ENCODE measurements at regions not wholly inside any gene's neighbourhood (a gene's known extent, or its start where the extent isn't known, plus 50 kb on each side); places are given as distances from the start of the nearest gene placed in this dataset.

GRCh38 chr3:55405436-55405835 is 81.7 kb downstream of the WNT5A start:
- peak; percentile 38 for TF ChIP-seq CTCF (IDR thresholded peaks at IDR 0.05; ENCODE audit: low read depth, low read length)
- H3K4me3 ChIP-seq (ENCODE audit: low read depth, low read length), result no peak overlapping the region
- in situ Hi-C loops (cut with HindIII; ENCODE audit: low sequenced_read_pairs), result no loop called here
- DNase-seq (ENCODE audit: low read depth, low spot score), result peak; percentile 18

GRCh38 chr3:55402886-55403609 is 84.1 kb downstream of the WNT5A start:
- peak; percentile 26 for DNase-seq (ENCODE audit: low read depth, low spot score)
- in situ Hi-C loops (cut with HindIII; ENCODE audit: low sequenced_read_pairs), result no loop called here
- TF ChIP-seq CTCF (IDR thresholded peaks at IDR 0.05; ENCODE audit: low read depth, low read length), result no peak

GRCh38 chr3:55380561-55380960 is 106.5 kb downstream of the WNT5A start:
- DNase-seq (ENCODE audit: low read depth, low spot score), result no peak
- no peak overlapping the region for H3K4me3 ChIP-seq (ENCODE audit: low read depth, low read length)
- in situ Hi-C loops (cut with HindIII; ENCODE audit: low sequenced_read_pairs), result no loop called here
- TF ChIP-seq CTCF (IDR thresholded peaks at IDR 0.05; ENCODE audit: low read depth, low read length), result no peak

More at GRCh38 chr3:55402886-55403609, 84.1 kb downstream of the WNT5A start:
- no peak overlapping the region for H3K4me3 ChIP-seq (ENCODE audit: low read depth, low read length)

- no peak for TF ChIP-seq CTCF (IDR thresholded peaks at IDR 0.05; ENCODE audit: low read depth, low read length)
- H3K4me3 ChIP-seq (ENCODE audit: low read depth, low read length), result no peak overlapping the region
- in situ Hi-C loops (cut with HindIII; ENCODE audit: low sequenced_read_pairs), result no loop called here
- no peak for DNase-seq (ENCODE audit: low read depth, low spot score)
Measured at GRCh38 chr3:55376753-55377347, 110.3 kb downstream of the WNT5A start.

- in situ Hi-C loops (cut with HindIII; ENCODE audit: low sequenced_read_pairs), result no loop called here
- no peak for TF ChIP-seq CTCF (IDR thresholded peaks at IDR 0.05; ENCODE audit: low read depth, low read length)
- H3K4me3 ChIP-seq (ENCODE audit: low read depth, low read length), result no peak overlapping the region
- DNase-seq (ENCODE audit: low read depth, low spot score), result no peak
Measured at GRCh38 chr3:55373423-55373822, 113.7 kb downstream of the WNT5A start.

GRCh38 chr3:55370272-55370671 is 116.8 kb downstream of the WNT5A start:
- no peak for TF ChIP-seq CTCF (IDR thresholded peaks at IDR 0.05; ENCODE audit: low read depth, low read length)
- in situ Hi-C loops (cut with HindIII; ENCODE audit: low sequenced_read_pairs), result no loop called here
- H3K4me3 ChIP-seq (ENCODE audit: low read depth, low read length), result no peak overlapping the region
- no peak for DNase-seq (ENCODE audit: low read depth, low spot score)
